NT2/D1 (cell line): ENCODE measurements at regions not wholly inside any gene's neighbourhood (a gene's known extent, or its start where the extent isn't known, plus 50 kb on each side); places are given as distances from the start of the nearest gene placed in this dataset.

Source experiments
- DNase-seq: peaks from one replicate; pipeline ENCODE4 v3.0.0-alpha.2; 2011; ENCODE audit warnings: low read depth, low spot score
- H3K27me3 ChIP-seq: 2 replicates; pipeline ENCODE4 v1.6.0; 2011; ENCODE audit warnings: mild to moderate bottlenecking; ENCODE audit not compliant: insufficient read length, insufficient read depth
- H3K36me3 ChIP-seq: 2 replicates; pipeline ENCODE4 v1.6.1; 2011; ENCODE audit warnings: mild to moderate bottlenecking, low read length, mixed read lengths; ENCODE audit not compliant: insufficient read depth, insufficient read length
- H3K4me1 ChIP-seq: 2 replicates; pipeline ENCODE4 v1.5.1; 2011; ENCODE audit not compliant: insufficient read depth, insufficient read length
- H3K4me3 ChIP-seq: 2 replicates; pipeline ENCODE4 v1.5.1; 2011; ENCODE audit warnings: low read depth; ENCODE audit not compliant: insufficient read length
- H3K9ac ChIP-seq: 2 replicates; pipeline ENCODE4 v1.6.0; 2011; ENCODE audit warnings: low read depth; ENCODE audit not compliant: insufficient read length
- H3K9me3 ChIP-seq: 2 replicates; pipeline ENCODE4 v1.5.1; 2011; ENCODE audit warnings: mild to moderate bottlenecking, low read length; ENCODE audit not compliant: insufficient read depth
- SUZ12 ChIP-seq: IDR thresholded peaks from 2 replicates; pipeline ENCODE4 v1.6.1; 2011; ENCODE audit not compliant: insufficient read length, insufficient read depth; ENCODE audit errors: extremely low read depth
- YY1 ChIP-seq: IDR thresholded peaks from 2 replicates; pipeline ENCODE4 v1.6.1; 2011; ENCODE audit not compliant: insufficient read length, insufficient read depth
- ZNF274 ChIP-seq: IDR thresholded peaks from 2 replicates; pipeline ENCODE4 v1.6.1; 2011; ENCODE audit warnings: mild to moderate bottlenecking, low read depth, low read length

DNA sequence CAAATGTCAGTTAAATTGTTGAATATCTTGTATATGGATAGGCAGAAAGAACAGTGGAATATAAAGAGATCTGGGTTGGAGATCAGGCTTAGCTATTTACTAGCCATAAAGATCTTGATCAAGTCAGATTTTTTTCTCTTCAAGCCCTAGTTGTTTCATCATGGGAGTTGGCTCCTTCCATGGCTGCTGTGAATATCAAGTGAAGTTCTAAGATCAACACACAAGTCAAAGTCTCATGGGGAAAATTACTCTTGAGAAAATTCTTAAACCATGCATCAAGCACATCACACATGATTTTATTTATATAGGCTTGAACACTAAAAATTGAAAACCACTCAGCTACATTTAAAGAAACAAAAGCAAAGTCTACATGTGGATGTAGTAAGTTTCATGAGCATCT is 79.8 kb downstream of the C1D start:
- no peaks in the 10 kb centered on the region for H3K36me3 ChIP-seq
- no peaks in the 10 kb centered on the region for H3K4me1 ChIP-seq
- no peaks in the 10 kb centered on the region for H3K27me3 ChIP-seq
- H3K9ac ChIP-seq: no peak overlapping the region
- H3K9me3 ChIP-seq: 0 out of 2 replicates have a peak, but pooled peaks cover 11% of the 10 kb centered on the region
- no peak overlapping the region for H3K4me3 ChIP-seq
- TF ChIP-seq ZNF274: no peak
- TF ChIP-seq SUZ12: no peak
- no peak for TF ChIP-seq YY1
- DNase-seq: no peak

DNA sequence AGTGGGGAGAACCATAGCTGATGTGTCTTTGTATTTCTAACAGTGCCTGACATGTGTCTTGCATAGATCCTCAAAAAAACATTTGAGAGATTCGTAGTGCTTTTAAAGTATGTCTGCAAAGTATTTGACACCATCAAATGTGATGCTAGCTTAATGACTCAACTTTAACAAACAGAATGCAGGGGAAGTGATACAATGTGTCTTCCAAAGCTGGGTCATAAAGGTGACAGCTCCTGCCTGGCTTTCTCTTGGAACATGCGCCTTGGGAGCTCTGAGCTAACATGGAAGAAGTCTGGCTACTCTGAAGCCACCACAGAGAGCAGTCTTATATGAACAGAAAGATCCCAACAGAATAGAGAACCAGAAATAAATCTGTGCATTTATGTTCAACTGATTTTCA is 78.2 kb downstream of the C1D start:
- Histone ChIP-seq H3K4me1 (no peaks in the 10 kb centered on the region), H3K36me3 (no peaks in the 10 kb centered on the region), H3K4me3 (no peak overlapping the region), H3K27me3 (no peaks in the 10 kb centered on the region), H3K9ac (no peak overlapping the region), H3K9me3 (0 out of 2 replicates have a peak, but pooled peaks cover 11% of the 10 kb centered on the region)
- DNase-seq: no peak
- TF ChIP-seq ZNF274 (no peak), SUZ12 (no peak)

DNA sequence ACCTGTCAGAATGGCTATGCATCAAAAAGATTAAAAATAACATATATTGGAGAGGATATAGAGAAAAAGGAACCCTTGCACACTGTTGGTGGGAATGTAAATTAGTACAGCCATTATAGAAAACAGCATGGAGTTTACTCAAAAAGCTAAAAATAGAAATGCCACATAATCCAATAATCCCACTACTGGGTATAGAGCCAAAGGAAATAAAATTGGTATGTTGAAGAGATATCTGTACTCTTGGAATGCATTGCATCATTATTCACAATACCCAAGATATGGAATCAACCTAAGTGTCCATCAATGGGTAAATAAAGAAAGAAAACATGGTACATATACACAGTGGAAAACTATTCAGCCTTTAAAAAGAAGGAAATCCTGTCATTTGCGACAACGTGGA is 77.2 kb downstream of the C1D start:
- Histone ChIP-seq H3K9me3 (0 out of 2 replicates have a peak, but pooled peaks cover 8% of the 10 kb centered on the region), H3K4me3 (no peak overlapping the region), H3K9ac (no peak overlapping the region), H3K27me3 (no peaks in the 10 kb centered on the region), H3K4me1 (no peaks in the 10 kb centered on the region), H3K36me3 (no peaks in the 10 kb centered on the region)
- no peak for DNase-seq
- no peak for TF ChIP-seq YY1
- no peak for TF ChIP-seq SUZ12
- no peak for TF ChIP-seq ZNF274

DNA sequence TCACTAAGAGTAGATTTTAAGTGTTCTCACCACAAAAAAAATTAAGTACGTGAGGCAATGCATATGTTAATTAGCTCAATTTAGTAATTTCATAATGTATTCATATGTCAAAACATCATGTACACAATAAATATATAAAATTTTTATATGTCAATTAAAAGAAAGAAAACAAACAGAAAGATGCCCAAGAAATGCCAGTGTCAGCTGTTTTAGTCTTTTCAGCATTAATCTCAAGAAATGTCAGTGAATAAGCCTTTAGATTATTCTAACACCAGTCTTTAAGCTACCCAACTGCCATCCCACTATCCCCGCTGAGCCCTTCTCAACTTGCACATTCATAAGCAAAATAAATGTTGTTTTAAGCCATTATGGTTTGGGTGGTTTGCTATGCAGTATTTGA is 76.5 kb downstream of the C1D start:
- no peak for DNase-seq
- no peak for TF ChIP-seq ZNF274
- no peak for TF ChIP-seq YY1
- no peak for TF ChIP-seq SUZ12
- Histone ChIP-seq H3K27me3 (no peaks in the 10 kb centered on the region), H3K36me3 (no peaks in the 10 kb centered on the region), H3K9me3 (0 out of 2 replicates have a peak, but pooled peaks cover 2% of the 10 kb centered on the region), H3K4me3 (no peak overlapping the region), H3K4me1 (no peaks in the 10 kb centered on the region), H3K9ac (no peak overlapping the region)
